ENCODE measurements at regions not wholly inside any gene's neighbourhood (a gene's known extent, or its start where the extent isn't known, plus 50 kb on each side); places are given as distances from the start of the nearest gene placed in this dataset.

DNA sequence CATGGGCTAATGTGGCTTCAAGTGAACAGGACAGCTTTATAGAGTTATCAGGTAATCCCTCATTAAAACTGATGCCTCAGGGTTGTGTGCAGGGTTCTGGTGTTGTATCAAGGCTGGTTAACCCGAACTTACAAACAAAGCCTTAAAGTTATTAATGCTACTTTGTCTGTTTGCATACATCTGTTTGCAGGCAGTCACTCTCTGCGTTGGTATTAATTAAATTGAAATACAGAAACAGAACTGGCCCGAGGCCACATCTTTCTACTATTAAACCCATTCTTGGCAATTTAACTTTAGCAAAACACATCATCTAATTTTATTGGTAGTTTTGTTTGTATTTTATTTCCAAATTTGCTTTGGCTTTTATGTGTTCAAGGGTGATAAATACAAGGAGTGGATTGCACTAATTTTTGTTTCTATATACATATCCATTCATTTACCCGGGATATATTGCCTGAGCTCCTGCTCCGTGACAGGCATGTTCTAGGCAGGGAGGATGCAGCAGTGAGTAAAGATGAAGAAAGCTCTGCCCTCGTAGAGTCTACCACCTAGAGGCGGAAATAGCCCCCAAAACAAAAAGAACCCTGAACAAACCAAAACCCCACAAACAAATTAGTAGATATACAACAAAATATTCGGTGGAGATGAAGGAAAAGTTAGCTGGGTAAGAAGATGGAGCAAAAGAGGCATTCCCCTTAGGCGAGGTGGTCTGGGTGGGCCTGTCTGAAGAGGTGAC, 164.2 kb downstream of the MACROH2A1 start:
- TF ChIP-seq EZH2 (IDR thresholded peaks at IDR 0.05; ENCODE audit: insufficient read depth, poor library complexity, severe bottlenecking): no peak
- TF ChIP-seq EZH2phosphoT487 (IDR thresholded peaks at IDR 0.05; ENCODE audit: insufficient read depth, low read depth): no peak
